GM12878 (cell line): ENCODE measurements at regions not wholly inside any gene's neighbourhood (a gene's known extent, or its start where the extent isn't known, plus 50 kb on each side); places are given as distances from the start of the nearest gene placed in this dataset.

Experiments
- ATAC-seq: fragments of 200-7000 bp; cut with Tn5 transposase; 3 replicates; pipeline ENCODE4 v1.9.1; 2020; ENCODE audit warnings: mild to moderate bottlenecking, moderate library complexity
- BruUV-seq: library from RNA; stranded (reverse); fragments of 400-500 nt; replicated peaks from 2 replicates; lab custom pipeline; 2021; lab: Mats Ljungman, UMichigan
- CTCF ChIA-PET: fragments of 300-600 bp; sonication (Branson Sonifier 250); formaldehyde crosslinking; extraction: SDS; loops from one replicate; lab custom pipeline; 2021; ENCODE audit warnings: inconsistent platforms; lab: Yijun Ruan, JAX
- POLR2A ChIA-PET: fragments of 350-600 bp; formaldehyde crosslinking; extraction: SDS; loops from one replicate; lab custom pipeline; 2021; ENCODE audit warnings: inconsistent platforms; lab: Charles Lee
- RAD21 ChIA-PET: fragments of 300-600 bp; sonication (Branson Sonifier 250); formaldehyde crosslinking; loops from one replicate; lab custom pipeline; 2023; ENCODE audit warnings: antibody characterized with exemption; ENCODE audit not compliant: unreplicated experiment; lab: Charles Lee
- SMC1A ChIA-PET: fragments of 300-600 bp; sonication (Branson Sonifier 250); formaldehyde crosslinking; loops from one replicate; lab custom pipeline; 2023; ENCODE audit not compliant: unreplicated experiment, uncharacterized antibody; lab: Charles Lee
- DNase-seq: peaks from one replicate; pipeline ENCODE4 v3.0.0-alpha.2; 2011; ENCODE audit warnings: low read depth, low spot score
- FAIRE-seq: peaks from 3 replicates; lab custom pipeline; 2011; peaks lifted over from hg19 to GRCh38; lab: Jason Lieb, UNC
- H2AFZ ChIP-seq: 2 replicates; pipeline ENCODE4 v1.6.0; 2011; ENCODE audit warnings: low read depth, low read length, control low read depth; ENCODE audit not compliant: control insufficient read depth
- H3K27ac ChIP-seq: 2 replicates; pipeline ENCODE4 v1.5.1; 2011; ENCODE audit warnings: control low read depth; ENCODE audit not compliant: control insufficient read depth, insufficient read depth
- H3K27me3 ChIP-seq, 2 experiments: replicated peaks in 1 of 2; 2 replicates each; pipeline versions ENCODE4 v1.6.0 to v1.6.1; 2011; ENCODE audit warnings: low read length in 1 of 2; ENCODE audit not compliant: control insufficient read depth in 2 of 2, insufficient read depth in 2 of 2
- H3K36me3 ChIP-seq, 2 experiments: 2 replicates each; pipeline ENCODE4 v1.5.1; 2011; ENCODE audit warnings: low read length in 1 of 2; ENCODE audit not compliant: control insufficient read depth in 2 of 2, insufficient read depth in 2 of 2
- H3K4me1 ChIP-seq: 2 replicates; pipeline ENCODE4 v1.6.1; 2011; ENCODE audit warnings: mild to moderate bottlenecking, low read length, moderate library complexity, mixed read lengths; ENCODE audit not compliant: control insufficient read depth, insufficient read depth
- H3K4me2 ChIP-seq: 2 replicates; pipeline ENCODE4 v1.6.0; 2011; ENCODE audit warnings: control low read depth; ENCODE audit not compliant: control insufficient read depth, insufficient read depth
- H3K4me3 ChIP-seq: fragments of 200-600 bp; sonication (generic); 2 replicates; pipeline ENCODE4 v1.5.1; 2016
- H3K79me2 ChIP-seq: 2 replicates; pipeline ENCODE4 v1.6.0; 2011; ENCODE audit warnings: low read length; ENCODE audit not compliant: control insufficient read depth, insufficient read depth
- H3K9ac ChIP-seq: 2 replicates; pipeline ENCODE4 v1.8.0; 2011; ENCODE audit warnings: low read length, control low read depth, mixed read lengths; ENCODE audit not compliant: control insufficient read depth, insufficient read depth
- H3K9me3 ChIP-seq: replicated peaks from 3 replicates; pipeline ENCODE4 v1.5.1; 2011; ENCODE audit warnings: mild to moderate bottlenecking, low read length; ENCODE audit not compliant: control insufficient read depth, insufficient read depth
- H4K20me1 ChIP-seq: 2 replicates; pipeline ENCODE4 v1.6.0; 2011; ENCODE audit not compliant: control insufficient read depth, insufficient read depth
- CTCF ChIP-seq, 3 experiments: IDR thresholded peaks in 2 of 3; conservative IDR thresholded peaks in 1 of 3; 2 replicates each; pipeline ENCODE4 v1.5.1; 2011; ENCODE audit warnings: low read depth in 3 of 3, low read length in 3 of 3, mild to moderate bottlenecking in 3 of 3, control low read depth in 2 of 3, moderate library complexity in 2 of 3, inconsistent platforms in 1 of 3, mixed read lengths in 1 of 3; ENCODE audit not compliant: control insufficient read depth in 2 of 3, insufficient read depth in 1 of 3; ENCODE audit errors: extremely low read depth in 1 of 3
- MXI1 ChIP-seq: fragments of 150-350 bp; IDR thresholded peaks from 2 replicates; pipeline ENCODE4 v1.6.1; 2011; ENCODE audit warnings: low read depth, mild to moderate bottlenecking, inconsistent platforms, low read length, improper control_type of control experiment
- POU2F2 ChIP-seq: IDR thresholded peaks from 3 replicates; pipeline ENCODE4 v1.6.1; 2011; ENCODE audit warnings: low read depth, mild to moderate bottlenecking, low read length, borderline replicate concordance
- RAD21 ChIP-seq: IDR thresholded peaks from 2 replicates; pipeline ENCODE4 v1.6.1; 2011; ENCODE audit warnings: mild to moderate bottlenecking, low read depth, low read length, moderate library complexity; ENCODE audit not compliant: insufficient read depth
- SMC3 ChIP-seq: IDR thresholded peaks from 2 replicates; pipeline ENCODE4 v1.6.1; 2011; ENCODE audit warnings: low read length, improper control_type of control experiment, borderline replicate concordance
- USF1 ChIP-seq: IDR thresholded peaks from 2 replicates; pipeline ENCODE4 v1.6.1; 2011; ENCODE audit warnings: borderline replicate concordance, low read depth, mild to moderate bottlenecking, moderate library complexity, mixed read lengths, low read length; ENCODE audit not compliant: insufficient read depth; ENCODE audit errors: extremely low read length
- WGBS: methylation state at CpG from one replicate; pipeline ENCODE4 v1.1.6; 2016; ENCODE audit warnings: low lambda C conversion rate; ENCODE audit not compliant: insufficient replicate concordance, insufficient coverage; ENCODE audit errors: missing lambda C conversion rate; 5-methylcytosine and 5-hydroxymethylcytosine counted together
- in situ Hi-C: fragments of 300-500 bp; cut with MboI; formaldehyde crosslinking; loops from 9 replicates; pipeline ENCODE4 v1.14.3; 2018; ENCODE audit warnings: mixed read lengths
- intact Hi-C: fragments of 100-400 bp; cut with micrococcal nuclease; formaldehyde crosslinking; loops from one replicate; pipeline ENCODE4 v1.14.2; 2022; ENCODE audit not compliant: unreplicated experiment
- TF ChIP-seq, protein P1 (sequence below): fragments of 450-650 bp; IDR thresholded peaks from 2 replicates; pipeline ENCODE4 v1.6.1; 2016; ENCODE audit warnings: mild to moderate bottlenecking

GRCh38 chr14:53792909-53793308 is 163.7 kb downstream of the BMP4 start:
- ChIA-PET RAD21 (no interaction called here), CTCF (interaction anchor here (1.5 kb wide), 1 partner anchor 15 kb away, joined by 5 read pairs; no protein-coding TSS in a partner anchor), SMC1A (interaction anchor here (1.2 kb wide), 1 partner anchor 253 kb away, joined by 3 read pairs; no protein-coding TSS in a partner anchor), POLR2A (no interaction called here)
- Histone ChIP-seq H3K9me3 (no peaks in the 10 kb centered on the region), H3K36me3 (no peaks in the 10 kb centered on the region), H3K4me2 (no peak overlapping the region), H3K4me1 (no peaks in the 10 kb centered on the region), H3K4me3 (no peak overlapping the region), H3K27ac (no peak overlapping the region), H2AFZ (no peak overlapping the region), H3K27me3 (no peaks in the 10 kb centered on the region), H3K9ac (no peak overlapping the region), H4K20me1 (no peaks in the 10 kb centered on the region), H3K79me2 (no peaks in the 10 kb centered on the region)
- ATAC-seq (no peak), FAIRE-seq (no peak), DNase-seq (no peak)
- peak; percentile 11 to 29 (median 19); a peak in 3 of 6 replicates for TF ChIP-seq CTCF (IDR thresholded peaks at IDR 0.05 in 2 of 3, conservative IDR thresholded peaks at IDR 0.05 in 1 of 3; ENCODE audit: control insufficient read depth in 2 of 3, extremely low read depth in 1 of 3, insufficient read depth in 1 of 3, low read depth in 3 of 3, low read length in 3 of 3)
- TF ChIP-seq RAD21: peak; percentile 34; the same call in 1 of the 2 replicates
- TF ChIP-seq, protein P1, sequence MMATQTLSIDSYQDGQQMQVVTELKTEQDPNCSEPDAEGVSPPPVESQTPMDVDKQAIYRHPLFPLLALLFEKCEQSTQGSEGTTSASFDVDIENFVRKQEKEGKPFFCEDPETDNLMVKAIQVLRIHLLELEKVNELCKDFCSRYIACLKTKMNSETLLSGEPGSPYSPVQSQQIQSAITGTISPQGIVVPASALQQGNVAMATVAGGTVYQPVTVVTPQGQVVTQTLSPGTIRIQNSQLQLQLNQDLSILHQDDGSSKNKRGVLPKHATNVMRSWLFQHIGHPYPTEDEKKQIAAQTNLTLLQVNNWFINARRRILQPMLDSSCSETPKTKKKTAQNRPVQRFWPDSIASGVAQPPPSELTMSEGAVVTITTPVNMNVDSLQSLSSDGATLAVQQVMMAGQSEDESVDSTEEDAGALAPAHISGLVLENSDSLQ: no peak
- TF ChIP-seq SMC3: peak; percentile 18; the same call in 1 of the 2 replicates
- TF ChIP-seq POU2F2: no peak
- no peak for TF ChIP-seq MXI1
- TF ChIP-seq USF1: no peak
- in situ Hi-C loops (no loop called here), intact Hi-C loops (loop anchor here (10.0 kb wide), 1 partner anchor 358 kb away; no protein-coding TSS in a partner anchor)
- 73% methylated on average over 1 of the region's 1 CpG for WGBS
- no TSS peak for BruUV-seq
